Esophagus squamous epithelium (tissue), 5 donors: ENCODE measurements at regions not wholly inside any gene's neighbourhood (a gene's known extent, or its start where the extent isn't known, plus 50 kb on each side); places are given as distances from the start of the nearest gene placed in this dataset.

Experiments
- DNase-seq: peaks from one replicate; lab custom pipeline; 2025; lab: John Stamatoyannopoulos, UW
- H3K27ac ChIP-seq, 4 donors: fragments of 200-600 bp; sonication (generic); one replicate each; pipeline ENCODE4 v1.5.1; 2016 to 2019; ENCODE audit warnings: mild to moderate bottlenecking in 1 of 4
- H3K27me3 ChIP-seq, 4 donors: fragments of 200-600 bp; sonication (generic); 1 replicate in 3 of 4; 2 replicates in 1 of 4; pipeline versions ENCODE4 v1.5.1 to v1.6.0; 2017 to 2021; ENCODE audit warnings: antibody characterized with exemption in 1 of 4
- H3K36me3 ChIP-seq, 3 donors: fragments of 200-600 bp; sonication (generic); one replicate each; pipeline ENCODE4 v1.5.1; 2016 to 2019
- H3K4me1 ChIP-seq, 3 donors: fragments of 200-600 bp; sonication (generic); one replicate each; pipeline ENCODE4 v1.5.1; 2017 to 2019
- H3K4me3 ChIP-seq, 4 donors: fragments of 200-600 bp; sonication (generic); 1 replicate in 3 of 4; 2 replicates in 1 of 4; pipeline ENCODE4 v1.5.1; 2016 to 2019; ENCODE audit warnings: mild to moderate bottlenecking in 2 of 4, moderate library complexity in 1 of 4
- H3K9me3 ChIP-seq, 3 donors: fragments of 200-600 bp; sonication (generic); one replicate each; pipeline ENCODE4 v1.5.1; 2016 to 2019
- POLR2A ChIP-seq, 4 donors: fragments of 450-650 bp; IDR thresholded peaks; one replicate each; pipeline ENCODE4 v1.6.1; 2017; ENCODE audit warnings: antibody characterized with exemption in 4 of 4, mild to moderate bottlenecking in 4 of 4, moderate library complexity in 3 of 4
- WGBS, 2 donors: methylation state at CpG; one replicate each; pipeline ENCODE4 v1.1.5; 2018; 5-methylcytosine and 5-hydroxymethylcytosine counted together
- intact Hi-C: fragments of 100-400 bp; cut with DNase I; formaldehyde crosslinking; loops from one replicate; pipeline ENCODE4 v1.15.0; 2022
- TF ChIP-seq, protein P1 (sequence below), 6 experiments: fragments of 450-650 bp in 4 of 6; fragments of 200-600 bp in 2 of 6; sonication (generic) in 2 of 6; IDR thresholded peaks; one replicate each; pipeline ENCODE4 v1.5.1; 2016 to 2019; ENCODE audit warnings: antibody characterized with exemption in 6 of 6, mild to moderate bottlenecking in 4 of 6, moderate library complexity in 4 of 6
- donor health status: DM: yes; HTN: yes; CAD: no.

DNA sequence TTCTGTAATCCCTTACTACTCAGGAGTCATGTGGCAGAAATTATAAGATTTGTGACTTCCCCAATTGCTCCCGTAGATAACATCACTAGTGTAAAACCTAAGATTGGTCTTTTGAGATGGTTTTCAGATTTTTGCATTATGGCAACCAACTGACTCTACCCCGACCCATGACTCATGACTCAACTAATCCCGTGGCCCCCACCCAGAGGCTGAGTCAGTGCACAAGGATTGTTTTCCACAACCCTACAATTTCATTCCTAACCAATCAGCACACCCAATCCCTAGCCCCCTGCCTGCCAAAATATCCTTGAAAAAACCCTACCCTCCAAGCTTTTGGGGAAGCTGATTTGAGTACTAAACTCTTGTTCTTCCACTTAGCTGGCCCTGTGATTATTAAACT is 109.4 kb upstream of the FAM9C start:
- intact Hi-C loops, result no loop called here
- TF ChIP-seq POLR2A (IDR thresholded peaks at IDR 0.05), result no peak
- TF ChIP-seq, protein P1, sequence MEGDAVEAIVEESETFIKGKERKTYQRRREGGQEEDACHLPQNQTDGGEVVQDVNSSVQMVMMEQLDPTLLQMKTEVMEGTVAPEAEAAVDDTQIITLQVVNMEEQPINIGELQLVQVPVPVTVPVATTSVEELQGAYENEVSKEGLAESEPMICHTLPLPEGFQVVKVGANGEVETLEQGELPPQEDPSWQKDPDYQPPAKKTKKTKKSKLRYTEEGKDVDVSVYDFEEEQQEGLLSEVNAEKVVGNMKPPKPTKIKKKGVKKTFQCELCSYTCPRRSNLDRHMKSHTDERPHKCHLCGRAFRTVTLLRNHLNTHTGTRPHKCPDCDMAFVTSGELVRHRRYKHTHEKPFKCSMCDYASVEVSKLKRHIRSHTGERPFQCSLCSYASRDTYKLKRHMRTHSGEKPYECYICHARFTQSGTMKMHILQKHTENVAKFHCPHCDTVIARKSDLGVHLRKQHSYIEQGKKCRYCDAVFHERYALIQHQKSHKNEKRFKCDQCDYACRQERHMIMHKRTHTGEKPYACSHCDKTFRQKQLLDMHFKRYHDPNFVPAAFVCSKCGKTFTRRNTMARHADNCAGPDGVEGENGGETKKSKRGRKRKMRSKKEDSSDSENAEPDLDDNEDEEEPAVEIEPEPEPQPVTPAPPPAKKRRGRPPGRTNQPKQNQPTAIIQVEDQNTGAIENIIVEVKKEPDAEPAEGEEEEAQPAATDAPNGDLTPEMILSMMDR (IDR thresholded peaks at IDR 0.05), result no peak
- Histone ChIP-seq H3K27me3 (no peaks in the 10 kb centered on the region), H3K4me1 (no peaks in the 10 kb centered on the region), H3K9me3 (peaks cover 0 to 6% (median 0%) of the 10 kb centered on the region in 3 donors), H3K36me3 (no peaks in the 10 kb centered on the region), H3K4me3 (no peak overlapping the region), H3K27ac (no peak overlapping the region)
- no peak for DNase-seq
- 40 to 41% methylated on average over 3 of the region's 3 CpGs for WGBS, 2 donors

DNA sequence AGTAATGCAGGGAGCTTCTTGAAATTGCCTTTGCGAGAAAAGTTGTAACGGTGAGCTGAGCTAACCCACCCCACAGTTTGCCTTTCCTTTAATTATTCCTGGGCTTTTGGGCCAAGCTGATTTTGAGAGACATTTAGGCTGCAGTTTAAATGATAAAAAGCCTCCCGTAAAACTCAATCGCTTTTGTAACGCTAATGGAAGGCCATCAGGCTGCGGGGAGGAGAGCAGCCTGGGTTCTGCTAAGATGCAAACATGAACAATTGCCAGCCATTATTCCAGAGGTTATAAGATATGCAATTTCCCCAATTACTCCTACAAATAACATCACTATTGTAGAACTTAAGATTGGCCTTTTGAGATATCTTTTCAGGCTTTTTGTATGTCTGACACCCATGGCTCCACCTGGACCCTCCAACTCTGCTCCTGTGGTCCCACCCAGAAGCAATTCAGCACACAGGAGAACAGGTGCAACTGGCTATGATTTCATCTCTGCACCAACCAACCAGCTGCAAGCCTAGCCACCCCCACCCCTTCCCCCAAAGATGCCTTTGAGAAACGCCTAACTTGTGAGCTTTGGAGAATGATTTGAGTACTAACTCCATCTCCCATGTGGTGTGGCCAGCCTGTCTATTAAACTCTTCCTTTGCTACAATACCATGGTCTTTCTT is 108.2 kb upstream of the FAM9C start:
- no peak for DNase-seq
- WGBS, 2 donors, result 83 to 93% methylated on average over 6 to 7 of the region's 7 CpGs
- H3K4me1 ChIP-seq, result no peaks in the 10 kb centered on the region
- H3K27ac ChIP-seq, result peak overlapping the region in 3 of 4 donors; percentile 24 to 74 (median 61)
- no peaks in the 10 kb centered on the region for H3K36me3 ChIP-seq
- peaks cover 0 to 6% (median 0%) of the 10 kb centered on the region in 3 donors for H3K9me3 ChIP-seq
- no peak for TF ChIP-seq POLR2A (IDR thresholded peaks at IDR 0.05)
- intact Hi-C loops, result no loop called here
- no peaks in the 10 kb centered on the region for H3K27me3 ChIP-seq
- H3K4me3 ChIP-seq, result no peak overlapping the region

DNA sequence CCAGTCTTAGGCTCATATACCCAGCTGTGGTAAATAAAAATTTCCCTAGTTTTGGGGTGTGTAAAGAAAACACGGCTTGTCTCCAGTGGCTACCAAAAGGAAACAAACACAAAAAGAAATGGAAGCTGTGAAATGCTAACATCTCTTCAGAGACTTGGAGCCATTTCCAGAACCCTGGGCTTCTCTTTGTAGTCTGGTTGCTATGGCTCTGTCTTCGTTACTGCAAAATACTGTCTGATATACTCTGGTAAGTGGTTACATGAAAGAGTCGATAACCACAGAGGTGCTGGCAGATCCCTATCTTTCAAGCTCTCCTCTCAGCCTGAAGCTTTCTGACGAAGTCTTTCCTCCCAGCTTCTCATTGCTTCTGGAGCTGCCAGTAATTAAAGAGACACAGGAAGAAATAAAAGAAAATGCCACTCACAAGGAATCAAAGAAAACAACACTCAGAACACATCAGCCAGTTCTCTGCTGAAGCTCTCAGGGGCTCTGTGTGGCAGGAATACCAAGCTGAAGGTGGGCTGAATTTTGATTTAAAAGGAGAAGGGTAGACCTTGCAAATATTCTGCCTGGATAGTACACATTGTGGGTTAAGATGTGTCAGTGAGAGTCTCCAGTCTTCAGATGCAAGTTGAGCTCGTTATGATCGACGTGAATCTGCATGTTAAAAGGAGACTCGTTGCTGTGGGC is 107.6 kb upstream of the FAM9C start:
- intact Hi-C loops, result no loop called here
- TF ChIP-seq POLR2A (IDR thresholded peaks at IDR 0.05), result no peak
- TF ChIP-seq, protein P1 (IDR thresholded peaks at IDR 0.05), result no peak
- Histone ChIP-seq H3K36me3 (no peaks in the 10 kb centered on the region), H3K27me3 (no peaks in the 10 kb centered on the region), H3K4me3 (peak overlapping the region in 1 of 4 donors; percentile 32), H3K9me3 (peaks cover 0 to 6% (median 0%) of the 10 kb centered on the region in 3 donors), H3K4me1 (no peaks in the 10 kb centered on the region), H3K27ac (peak overlapping the region in 3 of 4 donors; percentile 24 to 74 (median 61))
- no peak for DNase-seq
- 57 to 61% methylated on average over 6 to 8 of the region's 8 CpGs for WGBS, 2 donors

DNA sequence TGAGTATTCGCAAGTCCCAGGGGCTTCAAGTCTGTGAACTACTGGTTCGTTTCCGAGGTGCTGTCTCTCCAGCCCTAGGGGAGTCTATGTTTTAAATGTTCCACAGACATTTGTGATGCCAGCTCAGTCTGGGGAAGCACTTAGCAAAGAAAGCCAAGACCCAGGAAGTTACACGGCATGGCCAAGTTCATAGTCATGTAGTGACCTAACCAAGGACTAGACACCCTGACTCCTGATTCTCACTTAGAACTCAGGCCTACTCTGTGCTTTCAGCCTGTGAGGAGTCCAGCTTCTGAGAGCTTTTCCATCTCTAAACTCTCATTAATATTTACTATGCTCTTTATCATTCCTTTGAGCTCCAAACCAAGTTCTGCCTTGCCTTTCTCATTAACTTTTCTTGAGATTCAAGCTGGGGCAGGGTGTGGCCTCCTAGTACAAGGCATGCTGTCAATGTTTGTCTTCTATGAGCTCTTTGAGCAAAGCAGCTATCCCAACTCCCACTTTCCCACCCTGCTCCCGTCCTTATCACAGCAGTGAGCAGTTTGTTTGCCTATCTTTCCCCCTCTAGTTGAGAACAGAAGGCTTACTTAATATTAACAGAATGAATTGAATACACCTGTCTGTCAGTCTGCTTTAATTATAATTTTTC is 105.4 kb upstream of the FAM9C start:
- no peak overlapping the region for H3K4me3 ChIP-seq
- H3K27ac ChIP-seq, result no peak overlapping the region
- H3K9me3 ChIP-seq, result peaks cover 0 to 6% (median 0%) of the 10 kb centered on the region in 3 donors
- H3K36me3 ChIP-seq, result no peaks in the 10 kb centered on the region
- TF ChIP-seq, protein P1 (IDR thresholded peaks at IDR 0.05), result no peak
- TF ChIP-seq POLR2A (IDR thresholded peaks at IDR 0.05), result no peak
- H3K4me1 ChIP-seq, result no peaks in the 10 kb centered on the region
- H3K27me3 ChIP-seq, result no peaks in the 10 kb centered on the region
- intact Hi-C loops, result no loop called here
- WGBS, 2 donors, result 62 to 69% methylated on average over 3 to 5 of the region's 5 CpGs
- DNase-seq, result no peak

DNA sequence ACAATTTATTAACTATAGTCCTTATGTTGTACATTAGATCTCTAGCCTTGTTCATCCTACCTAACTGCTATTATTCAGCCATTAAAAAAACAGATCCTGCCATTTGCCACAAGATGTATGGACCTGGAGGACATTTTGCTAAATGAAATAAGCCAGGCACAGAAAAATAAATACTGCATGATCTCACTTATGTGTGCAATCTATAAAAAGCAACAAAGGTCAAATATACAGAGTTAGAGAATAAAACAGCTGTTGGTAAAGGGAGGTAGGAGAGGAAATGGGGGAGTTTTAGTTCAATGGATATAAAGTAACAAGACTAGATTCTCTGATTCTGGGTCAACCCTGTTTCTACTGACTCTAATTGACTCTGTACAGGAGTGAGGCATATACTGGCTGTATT is 103.3 kb upstream of the FAM9C start:
- Histone ChIP-seq H3K4me3 (no peak overlapping the region), H3K27me3 (no peaks in the 10 kb centered on the region), H3K4me1 (no peaks in the 10 kb centered on the region), H3K9me3 (no peaks in the 10 kb centered on the region), H3K27ac (no peak overlapping the region), H3K36me3 (no peaks in the 10 kb centered on the region)
- intact Hi-C loops, result no loop called here
- DNase-seq, result no peak
- no peak for TF ChIP-seq POLR2A (IDR thresholded peaks at IDR 0.05)
- TF ChIP-seq, protein P1 (IDR thresholded peaks at IDR 0.05), result no peak
